Hippocampal formation (tissue), 2 donors: ENCODE measurements at regions not wholly inside any gene's neighbourhood (a gene's known extent, or its start where the extent isn't known, plus 50 kb on each side); places are given as distances from the start of the nearest gene placed in this dataset.

ENCODE experiments used
- DNase-seq, 2 donors: peaks; one replicate each; lab custom pipeline; 2025; lab: John Stamatoyannopoulos, UW

DNA sequence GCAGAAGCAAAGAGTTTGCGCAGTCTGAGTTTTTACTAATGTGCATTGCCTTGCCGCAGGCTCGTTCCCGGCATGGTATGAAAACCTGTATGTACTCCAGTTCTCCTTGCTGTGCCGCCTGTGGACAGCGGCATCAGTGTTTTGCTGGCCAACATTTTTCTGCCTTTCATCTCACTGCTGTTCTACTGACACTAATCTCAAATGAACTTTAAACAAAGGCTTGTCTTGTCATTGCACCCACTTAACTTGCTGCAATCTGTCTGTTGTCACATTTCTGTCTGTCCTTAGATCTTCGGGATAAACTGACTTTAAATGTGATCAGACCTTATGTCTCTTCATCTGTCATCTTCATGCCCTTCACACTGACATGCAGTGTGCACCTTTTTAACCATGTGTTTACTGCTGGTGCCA lies 71.7 kb upstream of the ZNRF2 start:
- no peak for DNase-seq

DNA sequence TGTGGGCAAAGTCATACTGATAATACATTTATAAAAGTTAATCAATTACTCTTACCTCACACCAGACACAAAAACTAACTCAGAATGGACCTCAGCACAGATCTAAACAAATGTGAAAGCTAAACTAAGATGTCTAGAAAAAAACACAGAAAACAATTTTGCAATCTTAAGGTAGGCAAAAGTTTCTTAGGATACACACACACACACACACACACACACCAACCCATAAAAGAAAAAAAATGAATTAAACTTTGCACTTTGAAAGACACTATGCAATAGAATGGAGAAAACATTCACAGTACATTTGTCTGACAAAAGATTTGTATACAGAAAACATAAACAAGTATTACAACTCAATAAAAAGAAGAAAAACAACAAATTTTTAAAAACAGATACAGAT lies 70.8 kb upstream of the ZNRF2 start:
- no peak for DNase-seq

DNA sequence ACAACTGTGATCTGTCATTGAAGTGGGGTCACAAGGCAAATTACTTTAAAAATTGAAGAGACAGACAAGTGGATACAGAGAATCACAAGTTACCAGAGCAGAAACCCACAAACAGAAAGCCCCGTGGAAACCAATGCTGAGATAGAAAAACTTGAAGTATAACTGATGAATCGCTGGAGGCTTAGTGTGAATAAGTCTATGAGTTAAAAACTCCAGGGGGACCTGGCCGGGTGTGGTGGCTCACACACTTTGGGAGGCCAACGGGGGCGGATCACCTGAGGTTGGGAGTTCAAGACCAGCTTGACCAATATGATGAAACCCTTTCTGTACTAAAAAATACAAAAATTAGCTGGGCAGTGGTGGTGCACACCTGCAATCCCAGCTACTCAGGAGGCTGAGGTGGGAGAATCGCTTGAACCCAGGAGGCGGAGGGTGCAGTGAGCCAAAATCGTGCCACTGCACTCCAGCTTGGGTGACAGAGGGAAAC lies 69.7 kb upstream of the ZNRF2 start:
- DNase-seq = no peak

DNA sequence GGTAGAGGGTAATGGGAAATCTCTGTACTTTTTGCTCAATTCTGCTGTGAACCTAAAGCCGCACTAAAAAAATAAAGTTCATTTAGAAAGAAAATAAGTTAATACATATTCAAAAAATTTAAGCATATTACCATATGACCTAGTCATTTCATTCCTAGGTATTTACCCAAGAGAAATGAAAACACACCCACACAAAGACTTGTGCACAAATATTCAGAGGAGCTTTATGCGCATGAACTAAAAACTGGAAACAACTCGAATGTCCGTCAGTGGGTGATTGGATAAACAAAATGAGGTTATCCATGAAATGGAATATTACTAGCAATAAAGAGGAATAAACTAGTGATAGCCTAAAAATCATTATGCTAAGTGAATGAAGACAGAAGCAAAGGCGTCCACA lies 62.6 kb upstream of the ZNRF2 start:
- no peak for DNase-seq

DNA sequence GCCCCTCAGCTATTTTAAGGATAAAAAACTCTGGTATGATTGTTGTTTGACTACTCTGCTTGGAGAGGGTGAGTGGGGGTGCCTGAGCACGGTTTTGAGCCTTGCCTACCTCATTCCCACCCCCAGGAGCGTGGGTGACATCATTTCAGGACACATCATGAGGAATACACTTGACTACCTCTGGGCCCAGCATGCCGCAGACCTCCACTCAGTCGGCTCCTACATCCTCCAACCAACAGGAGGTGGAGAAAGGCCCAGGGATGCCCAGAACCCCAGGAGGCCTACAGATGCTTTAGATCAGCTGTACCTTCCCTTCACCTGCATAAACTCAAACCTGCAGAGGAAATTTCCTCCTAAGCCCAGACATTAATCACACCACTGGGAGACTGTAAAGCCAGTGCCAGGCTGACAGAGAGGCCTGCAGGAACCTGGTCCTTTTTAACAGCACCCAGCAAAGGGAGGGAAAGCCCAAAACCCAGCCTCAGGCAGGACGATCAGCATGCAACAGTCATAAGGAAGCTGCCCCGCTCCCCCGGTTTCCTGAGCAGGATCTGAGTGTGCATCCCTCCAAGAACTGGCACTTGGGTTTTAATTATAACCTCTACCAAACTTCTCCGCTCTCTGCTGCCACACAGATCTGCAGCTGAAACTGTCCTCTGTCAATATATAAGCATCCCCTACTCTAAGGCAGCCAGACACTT lies 61.7 kb upstream of the ZNRF2 start:
- no peak for DNase-seq

DNA sequence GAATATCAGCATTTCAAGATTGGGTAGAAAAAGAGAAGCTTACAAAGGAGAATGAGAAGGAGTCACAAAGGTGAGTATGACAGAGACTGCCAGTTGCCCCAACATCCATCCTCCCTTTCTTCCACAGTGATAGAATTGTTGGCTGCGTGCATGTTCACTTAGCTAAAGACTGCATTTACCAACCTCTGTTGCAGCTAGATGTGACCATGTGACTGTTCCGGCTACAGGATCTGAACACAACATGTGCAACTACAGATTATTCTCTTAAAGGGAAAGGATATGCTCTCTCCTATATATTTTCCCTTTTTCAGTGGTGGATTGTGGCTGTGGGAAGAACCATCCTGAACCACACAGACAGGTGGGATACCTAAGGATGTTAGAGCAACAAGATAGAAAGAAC lies 60.5 kb upstream of the ZNRF2 start:
- DNase-seq = no peak

DNA sequence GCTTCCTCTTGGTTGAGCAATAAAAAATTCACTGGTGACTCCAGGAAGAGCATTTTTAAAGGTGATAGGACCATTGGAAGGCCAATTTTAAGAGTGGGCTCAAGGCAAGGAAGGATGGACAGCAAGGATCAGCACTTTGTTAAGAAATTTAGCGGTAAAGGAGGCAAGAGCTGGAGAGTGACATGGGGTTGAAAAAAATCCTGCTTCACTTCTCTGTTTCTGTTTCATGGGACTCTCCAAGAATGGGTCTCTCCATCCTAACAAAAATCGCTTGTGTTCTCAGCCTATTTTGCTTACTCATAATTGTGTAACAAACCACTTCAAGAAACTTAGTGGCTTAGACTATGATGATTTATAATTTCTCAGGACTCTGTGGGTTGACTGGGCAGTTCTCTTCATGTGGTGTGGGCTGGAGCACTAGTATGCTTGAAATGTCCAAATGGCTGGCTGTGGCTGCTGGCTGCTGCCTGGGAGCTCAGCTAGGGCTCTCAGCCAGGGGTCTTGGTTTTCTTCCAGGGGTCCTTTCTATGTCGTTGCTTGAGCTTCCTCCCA lies 59.8 kb upstream of the ZNRF2 start:
- DNase-seq = no peak

DNA sequence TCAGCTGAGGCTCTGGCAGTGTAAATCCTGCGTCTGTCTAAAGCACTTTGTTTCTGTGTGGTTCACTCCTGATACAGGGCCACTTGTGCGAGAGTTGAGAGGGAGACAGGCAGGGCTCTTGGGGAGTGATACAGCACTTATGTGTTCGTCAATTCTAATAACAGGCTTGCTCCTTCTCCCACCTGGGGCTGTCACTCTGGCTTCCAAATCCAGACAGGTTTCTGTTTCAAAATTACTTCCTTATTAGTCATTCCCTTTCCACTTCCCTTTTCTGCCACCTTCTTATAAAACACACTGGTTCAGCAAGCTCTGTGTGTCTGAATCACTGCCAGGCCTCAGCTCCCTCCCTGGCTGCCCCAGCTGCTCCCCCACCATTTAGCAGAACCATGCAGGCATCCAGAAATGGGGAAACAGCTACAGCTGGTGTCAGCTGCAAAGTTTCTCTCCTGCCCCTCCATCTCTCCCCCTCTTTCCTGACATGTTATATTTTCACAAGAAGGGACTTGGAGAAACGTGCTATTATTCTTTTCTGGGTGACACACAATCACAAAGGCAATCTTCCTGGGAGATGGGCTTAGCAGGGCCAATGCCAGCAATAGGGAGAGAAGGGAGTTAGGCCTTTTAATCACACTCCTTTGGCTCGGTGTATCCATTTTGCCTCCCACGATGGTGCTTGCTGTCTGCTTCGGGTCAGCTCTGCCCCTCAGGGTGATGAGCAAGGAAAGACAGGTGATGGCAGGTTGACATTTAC lies 58.4 kb upstream of the ZNRF2 start:
- DNase-seq = peak; percentile 51 to 70

DNA sequence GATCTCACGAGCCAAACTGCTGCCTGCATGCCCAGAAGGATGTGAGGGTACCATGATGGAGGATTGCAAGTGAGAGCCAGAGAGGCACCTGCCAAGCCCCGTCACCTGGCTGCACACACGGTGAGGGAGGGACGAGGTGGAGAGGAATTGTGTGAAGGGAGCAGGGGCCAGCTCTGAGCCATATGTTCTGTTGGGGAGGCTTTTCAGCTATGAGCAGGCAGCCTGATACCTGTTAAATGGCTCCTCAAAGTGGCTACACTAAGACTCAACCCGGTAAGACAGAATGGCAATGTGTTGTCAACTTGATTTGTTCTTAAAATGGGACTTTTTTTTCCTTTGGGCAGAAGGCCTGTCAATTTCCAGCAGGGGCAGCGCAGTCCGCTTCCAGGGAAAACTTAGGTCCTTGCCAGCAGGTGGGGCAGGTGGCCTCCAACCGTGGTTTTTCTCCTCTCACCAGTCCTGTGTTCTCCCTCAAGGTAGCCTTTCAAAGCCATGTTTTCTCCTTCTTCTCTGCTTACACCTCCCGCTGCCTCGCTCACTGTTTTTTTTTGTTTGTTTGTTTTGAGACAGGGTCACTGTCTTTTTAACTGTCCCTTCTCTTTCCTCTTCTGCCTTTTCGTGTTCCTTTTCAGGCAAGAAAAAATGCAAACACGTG lies 57.7 kb upstream of the ZNRF2 start:
- DNase-seq = no peak

DNA sequence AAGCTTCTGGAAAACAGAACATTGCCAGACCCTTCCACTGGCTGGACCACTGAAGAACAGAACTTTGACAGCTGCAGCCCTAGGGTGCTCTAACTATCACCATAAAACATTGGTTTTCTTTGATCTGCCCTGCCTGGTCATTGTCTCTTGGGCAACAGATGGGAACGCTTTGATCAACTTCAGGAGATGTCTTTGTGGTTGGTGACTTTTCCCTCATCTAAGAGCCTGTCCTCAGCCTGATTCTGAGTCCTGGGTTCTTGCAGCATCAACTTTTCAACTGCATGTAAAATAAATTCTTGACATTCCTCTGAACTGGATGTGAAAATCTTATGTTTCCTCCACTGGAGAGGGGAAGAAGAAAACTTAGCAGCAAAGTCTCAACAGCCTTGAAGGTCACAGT lies 53.1 kb upstream of the ZNRF2 start:
- no peak for DNase-seq

DNA sequence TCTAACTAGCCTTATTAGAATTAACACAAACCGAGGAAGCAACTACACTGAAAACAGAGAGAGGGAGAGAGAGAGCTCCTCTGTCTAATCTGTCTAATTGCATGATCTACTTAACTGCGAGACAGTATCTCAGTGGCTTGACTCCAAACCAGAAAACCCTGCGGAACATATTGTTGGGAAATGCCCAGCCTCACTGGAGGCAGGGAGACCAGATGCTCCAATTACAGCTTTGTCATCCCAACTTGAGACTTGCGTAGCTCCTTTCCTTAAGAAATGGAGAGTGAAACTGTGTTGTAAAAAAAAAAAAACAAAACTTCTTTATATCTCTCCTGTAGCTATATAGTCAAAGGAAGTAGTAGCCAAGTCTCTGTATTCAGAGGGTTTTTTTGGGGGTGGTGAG lies 52.0 kb upstream of the ZNRF2 start:
- DNase-seq = no peak
